ENCODE measurements at regions not wholly inside any gene's neighbourhood (a gene's known extent, or its start where the extent isn't known, plus 50 kb on each side); places are given as distances from the start of the nearest gene placed in this dataset.

GRCh38 chr5:174177531-174177930 lies 132.0 kb downstream of the NSG2 start:
- Histone ChIP-seq H4K20me1 (ENCODE audit: insufficient read depth) (no peaks in the 10 kb centered on the region), H3K9me2 (ENCODE audit: insufficient read depth) (no peaks in the 10 kb centered on the region), H2AFZ (no peak overlapping the region), H3K36me3 (ENCODE audit: low read depth) (no peaks in the 10 kb centered on the region), H3K9me3 (ENCODE audit: low read depth) (no peaks in the 10 kb centered on the region), H3K79me2 (ENCODE audit: insufficient read depth) (no peaks in the 10 kb centered on the region), H3K4me2 (ENCODE audit: unreplicated experiment) (no peak overlapping the region), H3K27ac (no peak overlapping the region), H3K27me3 (replicated peaks; ENCODE audit: insufficient read depth) (no peaks in the 10 kb centered on the region), H3K4me1 (ENCODE audit: insufficient read depth) (no peaks in the 10 kb centered on the region), H3K4me3 (no peak overlapping the region), H3F3A (ENCODE audit: insufficient read depth) (no peaks in the 10 kb centered on the region), H3K9ac (no peak overlapping the region)
- in situ Hi-C loops (cut with MboI) = no loop called here
- no peak for TF ChIP-seq EZH2phosphoT487 (IDR thresholded peaks at IDR 0.05; ENCODE audit: insufficient read depth, low read depth)
- TF ChIP-seq EZH2 (IDR thresholded peaks at IDR 0.05; ENCODE audit: insufficient read depth, poor library complexity, severe bottlenecking) = no peak
- no peak for DNase-seq
- WGBS, 2 experiments (ENCODE audit: low coverage in 1 of 2, low lambda C conversion rate in 2 of 2, missing lambda C conversion rate in 2 of 2) = 36 to 37% methylated on average over 6 of the region's 6 CpGs

GRCh38 chr5:174177976-174178605 lies 132.6 kb downstream of the NSG2 start:
- DNase-seq = no peak
- no peak overlapping the region for H3K4me3 ChIP-seq
- TF ChIP-seq EZH2phosphoT487 (IDR thresholded peaks at IDR 0.05; ENCODE audit: insufficient read depth, low read depth) (no peak), EZH2 (IDR thresholded peaks at IDR 0.05; ENCODE audit: insufficient read depth, poor library complexity, severe bottlenecking) (no peak)
- no peaks in the 10 kb centered on the region for H3K27me3 ChIP-seq (replicated peaks; ENCODE audit: insufficient read depth)
- no peak overlapping the region for H3K9ac ChIP-seq
- H3K4me1 ChIP-seq (ENCODE audit: insufficient read depth) = no peaks in the 10 kb centered on the region
- H4K20me1 ChIP-seq (ENCODE audit: insufficient read depth) = no peaks in the 10 kb centered on the region
- H2AFZ ChIP-seq = no peak overlapping the region
- in situ Hi-C loops (cut with MboI) = no loop called here
- 55 to 60% methylated on average over 6 of the region's 6 CpGs for WGBS, 2 experiments (ENCODE audit: low coverage in 1 of 2, low lambda C conversion rate in 2 of 2, missing lambda C conversion rate in 2 of 2)
- H3K9me3 ChIP-seq (ENCODE audit: low read depth) = no peaks in the 10 kb centered on the region
- no peaks in the 10 kb centered on the region for H3K9me2 ChIP-seq (ENCODE audit: insufficient read depth)
- H3K79me2 ChIP-seq (ENCODE audit: insufficient read depth) = no peaks in the 10 kb centered on the region
- H3K36me3 ChIP-seq (ENCODE audit: low read depth) = no peaks in the 10 kb centered on the region
- H3F3A ChIP-seq (ENCODE audit: insufficient read depth) = no peaks in the 10 kb centered on the region
- H3K4me2 ChIP-seq (ENCODE audit: unreplicated experiment) = no peak overlapping the region
- H3K27ac ChIP-seq = no peak overlapping the region

DNA sequence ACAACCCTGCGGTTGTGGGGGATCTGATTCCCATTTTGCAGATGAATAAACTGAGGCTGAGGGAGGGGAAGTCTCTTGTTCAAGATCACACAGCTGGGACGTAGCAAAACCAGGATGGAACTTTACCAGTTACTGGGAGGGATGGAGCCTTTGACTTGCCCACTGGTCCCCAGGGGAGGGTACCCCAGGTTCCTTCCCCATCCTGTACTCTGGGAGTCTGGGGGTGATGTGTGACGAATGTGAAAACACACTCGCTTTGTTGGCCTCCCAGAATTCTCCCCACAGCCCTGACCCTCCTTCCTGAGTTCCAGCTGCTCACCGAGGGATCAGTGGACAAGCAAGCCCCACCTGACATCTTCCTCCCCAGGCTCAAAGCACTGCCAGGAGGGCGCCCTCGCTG lies 135.1 kb downstream of the NSG2 start:
- WGBS, 2 experiments (ENCODE audit: low coverage in 1 of 2, low lambda C conversion rate in 2 of 2, missing lambda C conversion rate in 2 of 2) = 26 to 32% methylated on average over 7 of the region's 7 CpGs
- H3K9ac ChIP-seq = no peak overlapping the region
- in situ Hi-C loops (cut with MboI) = no loop called here

DNA sequence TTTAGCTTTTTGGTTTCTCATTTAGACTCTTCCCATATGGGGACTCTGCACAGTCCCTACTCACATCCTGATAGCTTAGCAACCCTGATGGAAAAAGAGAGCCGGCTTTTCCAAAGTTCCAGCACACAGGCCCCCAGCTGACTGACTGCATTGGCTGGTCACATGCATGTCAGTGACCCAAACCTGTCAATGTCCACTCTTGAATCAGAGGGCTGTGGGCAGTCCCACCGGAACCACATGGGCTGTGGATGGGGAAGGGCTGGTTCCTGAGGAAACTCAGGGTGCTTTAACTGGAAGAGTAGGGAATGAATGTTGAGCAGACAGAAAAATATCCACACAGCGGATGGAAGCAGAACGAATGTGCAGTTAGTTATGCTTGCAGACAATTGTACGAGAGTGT lies 136.6 kb downstream of the NSG2 start:
- no peaks in the 10 kb centered on the region for H3K79me2 ChIP-seq (ENCODE audit: insufficient read depth)
- H3K4me3 ChIP-seq = no peak overlapping the region
- no peaks in the 10 kb centered on the region for H3K27me3 ChIP-seq (replicated peaks; ENCODE audit: insufficient read depth)
- no peaks in the 10 kb centered on the region for H3F3A ChIP-seq (ENCODE audit: insufficient read depth)
- no peak overlapping the region for H3K4me2 ChIP-seq (ENCODE audit: unreplicated experiment)
- H3K9ac ChIP-seq = no peak overlapping the region
- no peaks in the 10 kb centered on the region for H3K36me3 ChIP-seq (ENCODE audit: low read depth)
- no peaks in the 10 kb centered on the region for H3K9me2 ChIP-seq (ENCODE audit: insufficient read depth)
- no peak overlapping the region for H2AFZ ChIP-seq
- no peak overlapping the region for H3K27ac ChIP-seq
- in situ Hi-C loops (cut with MboI) = no loop called here
- WGBS, 2 experiments (ENCODE audit: low coverage in 1 of 2, low lambda C conversion rate in 2 of 2, missing lambda C conversion rate in 2 of 2) = 31 to 32% methylated on average over 5 of the region's 5 CpGs
- no peaks in the 10 kb centered on the region for H4K20me1 ChIP-seq (ENCODE audit: insufficient read depth)
- H3K4me1 ChIP-seq (ENCODE audit: insufficient read depth) = no peaks in the 10 kb centered on the region
- H3K9me3 ChIP-seq (ENCODE audit: low read depth) = no peaks in the 10 kb centered on the region
- no peak for DNase-seq
- TF ChIP-seq EZH2phosphoT487 (IDR thresholded peaks at IDR 0.05; ENCODE audit: insufficient read depth, low read depth) (no peak), EZH2 (IDR thresholded peaks at IDR 0.05; ENCODE audit: insufficient read depth, poor library complexity, severe bottlenecking) (no peak)

More for the DNA sequence above, 135.1 kb downstream of the NSG2 start:
- no peaks in the 10 kb centered on the region for H3F3A ChIP-seq (ENCODE audit: insufficient read depth)
- no peak overlapping the region for H2AFZ ChIP-seq
- no peaks in the 10 kb centered on the region for H3K79me2 ChIP-seq (ENCODE audit: insufficient read depth)
- no peaks in the 10 kb centered on the region for H3K9me2 ChIP-seq (ENCODE audit: insufficient read depth)
- no peaks in the 10 kb centered on the region for H3K4me1 ChIP-seq (ENCODE audit: insufficient read depth)
- no peaks in the 10 kb centered on the region for H3K36me3 ChIP-seq (ENCODE audit: low read depth)
- TF ChIP-seq EZH2phosphoT487 (IDR thresholded peaks at IDR 0.05; ENCODE audit: insufficient read depth, low read depth) (no peak), EZH2 (IDR thresholded peaks at IDR 0.05; ENCODE audit: insufficient read depth, poor library complexity, severe bottlenecking) (no peak)
- H3K4me2 ChIP-seq (ENCODE audit: unreplicated experiment) = no peak overlapping the region
- no peaks in the 10 kb centered on the region for H3K27me3 ChIP-seq (replicated peaks; ENCODE audit: insufficient read depth)
- H4K20me1 ChIP-seq (ENCODE audit: insufficient read depth) = no peaks in the 10 kb centered on the region
- no peak overlapping the region for H3K4me3 ChIP-seq
- no peak for DNase-seq
- H3K9me3 ChIP-seq (ENCODE audit: low read depth) = no peaks in the 10 kb centered on the region
- H3K27ac ChIP-seq = no peak overlapping the region

DNA sequence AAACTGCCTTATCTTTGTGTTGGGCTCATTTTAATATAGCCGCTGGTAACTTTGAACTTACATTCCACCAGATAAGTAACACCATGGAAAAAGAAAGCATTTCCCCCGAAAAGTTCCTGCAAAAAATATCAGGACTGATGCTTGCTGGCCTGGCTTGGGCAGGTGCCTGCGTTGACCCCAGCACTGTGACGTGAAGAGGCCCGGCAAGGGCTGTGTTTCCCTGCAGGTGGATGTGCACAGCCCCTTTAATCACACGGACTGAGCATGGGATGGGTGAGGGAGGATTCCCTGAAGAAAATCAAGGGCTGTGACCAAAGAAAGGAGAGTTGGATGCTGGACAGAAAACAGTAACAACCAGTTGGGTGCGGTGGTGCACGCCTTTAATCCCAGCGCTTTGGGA lies 138.2 kb downstream of the NSG2 start:
- Histone ChIP-seq H3K9me3 (ENCODE audit: low read depth) (no peaks in the 10 kb centered on the region), H3K9me2 (ENCODE audit: insufficient read depth) (no peaks in the 10 kb centered on the region), H3K4me2 (ENCODE audit: unreplicated experiment) (no peak overlapping the region), H3F3A (ENCODE audit: insufficient read depth) (no peaks in the 10 kb centered on the region), H2AFZ (no peak overlapping the region), H3K27ac (no peak overlapping the region), H3K79me2 (ENCODE audit: insufficient read depth) (no peaks in the 10 kb centered on the region), H3K4me1 (ENCODE audit: insufficient read depth) (no peaks in the 10 kb centered on the region), H3K4me3 (no peak overlapping the region), H3K36me3 (ENCODE audit: low read depth) (no peaks in the 10 kb centered on the region), H3K9ac (no peak overlapping the region), H4K20me1 (ENCODE audit: insufficient read depth) (no peaks in the 10 kb centered on the region), H3K27me3 (replicated peaks; ENCODE audit: insufficient read depth) (no peaks in the 10 kb centered on the region)
- WGBS, 2 experiments (ENCODE audit: low coverage in 1 of 2, low lambda C conversion rate in 2 of 2, missing lambda C conversion rate in 2 of 2) = 46% methylated on average over 9 of the region's 9 CpGs
- in situ Hi-C loops (cut with MboI) = no loop called here
- TF ChIP-seq EZH2 (IDR thresholded peaks at IDR 0.05; ENCODE audit: insufficient read depth, poor library complexity, severe bottlenecking) (no peak), EZH2phosphoT487 (IDR thresholded peaks at IDR 0.05; ENCODE audit: insufficient read depth, low read depth) (no peak)
- no peak for DNase-seq
